H1 (cell line): ENCODE measurements at regions not wholly inside any gene's neighbourhood (a gene's known extent, or its start where the extent isn't known, plus 50 kb on each side); places are given as distances from the start of the nearest gene placed in this dataset.

Experiments
- CTCF ChIA-PET: fragments of 300-600 bp; sonication (Branson Sonifier 250); formaldehyde crosslinking; loops from one replicate; lab custom pipeline; 2021; ENCODE audit not compliant: partially characterized antibody; lab: Charles Lee
- POLR2A ChIA-PET: fragments of 300-600 bp; sonication (Branson Sonifier 250); formaldehyde crosslinking; loops from one replicate; lab custom pipeline; 2021; ENCODE audit warnings: inconsistent platforms; ENCODE audit not compliant: partially characterized antibody; lab: Charles Lee
- DNase-seq, 2 experiments: peaks; one replicate each; pipeline versions ENCODE4 v3.0.0 to v3.0.0-alpha.2; 2010 to 2022; ENCODE audit warnings: low spot score in 2 of 2, low read depth in 1 of 2, mixed read lengths in 1 of 2
- FAIRE-seq: peaks from 2 replicates; lab custom pipeline; 2011; peaks lifted over from hg19 to GRCh38; lab: Jason Lieb, UNC
- H2AFZ ChIP-seq: 2 replicates; pipeline ENCODE4 v1.8.1; 2012; ENCODE audit warnings: low read length, inconsistent platforms
- H2AK5ac ChIP-seq: 2 replicates; pipeline ENCODE4 v1.6.1; 2013; ENCODE audit warnings: low read depth, low read length
- H2BK120ac ChIP-seq: replicated peaks from 2 replicates; pipeline ENCODE3; 2013; ENCODE audit warnings: low read depth, low read length, inconsistent platforms
- H2BK12ac ChIP-seq: 2 replicates; pipeline ENCODE4 v1.6.1; 2013; ENCODE audit warnings: low read depth, low read length
- H2BK15ac ChIP-seq: 2 replicates; pipeline ENCODE4 v1.6.1; 2013; ENCODE audit warnings: low read length
- H2BK20ac ChIP-seq: 2 replicates; pipeline ENCODE4 v1.6.1; 2013; ENCODE audit warnings: low read length
- H2BK5ac ChIP-seq: 2 replicates; pipeline ENCODE4 v1.6.1; 2013; ENCODE audit warnings: low read depth, low read length
- H3K14ac ChIP-seq: 2 replicates; pipeline ENCODE4 v1.6.1; 2013; ENCODE audit warnings: inconsistent platforms; ENCODE audit not compliant: insufficient read length
- H3K18ac ChIP-seq: 2 replicates; pipeline ENCODE4 v1.6.1; 2013; ENCODE audit warnings: low read length; ENCODE audit errors: extremely low read depth
- H3K23ac ChIP-seq: 2 replicates; pipeline ENCODE4 v1.6.1; 2013; ENCODE audit warnings: inconsistent platforms; ENCODE audit not compliant: insufficient read length
- H3K23me2 ChIP-seq: 2 replicates; pipeline ENCODE4 v1.6.1; 2013; ENCODE audit warnings: low read depth, low read length
- H3K27ac ChIP-seq: 2 replicates; pipeline ENCODE4 v1.6.1; 2011; ENCODE audit warnings: low read depth, low read length, inconsistent platforms
- H3K27me3 ChIP-seq, 4 experiments: replicated peaks in 1 of 4; 1 replicate in 1 of 4; 2 replicates in 3 of 4; pipeline versions ENCODE4 v1.6.1 to v1.8.1; 2011 to 2013; ENCODE audit warnings: low read length in 3 of 4, mild to moderate bottlenecking in 3 of 4, inconsistent platforms in 2 of 4, mixed read lengths in 2 of 4, moderate library complexity in 1 of 4; ENCODE audit not compliant: control insufficient read depth in 3 of 4, insufficient read depth in 3 of 4; ENCODE audit errors: extremely low read depth in 1 of 4
- H3K36me3 ChIP-seq, 4 experiments: 2 replicates each; pipeline versions ENCODE4 v1.6.1 to v1.8.1; 2011 to 2013; ENCODE audit warnings: mild to moderate bottlenecking in 4 of 4, low read length in 3 of 4, moderate library complexity in 2 of 4, control low read depth in 1 of 4, inconsistent platforms in 1 of 4; ENCODE audit not compliant: insufficient read depth in 4 of 4, control insufficient read depth in 2 of 4
- H3K4ac ChIP-seq: replicated peaks from 2 replicates; pipeline ENCODE3; 2013; ENCODE audit warnings: low read length, low read depth, mixed read lengths, inconsistent platforms; ENCODE audit not compliant: insufficient read length
- H3K4me1 ChIP-seq, 4 experiments: replicated peaks in 1 of 4; 1 replicate in 1 of 4; 2 replicates in 3 of 4; pipeline versions ENCODE4 v1.6.1 to v1.8.1; 2011 to 2013; ENCODE audit warnings: low read length in 3 of 4, inconsistent platforms in 2 of 4, mixed read lengths in 1 of 4; ENCODE audit not compliant: insufficient read depth in 4 of 4, control insufficient read depth in 3 of 4
- H3K4me2 ChIP-seq, 2 experiments: 2 replicates each; pipeline versions ENCODE4 v1.6.1 to v1.8.1; 2011 to 2013; ENCODE audit warnings: low read depth in 2 of 2, low read length in 2 of 2, control low read depth in 1 of 2, inconsistent platforms in 1 of 2, mild to moderate bottlenecking in 1 of 2; ENCODE audit not compliant: insufficient read depth in 1 of 2
- H3K4me3 ChIP-seq, 4 experiments: fragments of 200-600, 300-600 bp in 1 of 4; sonication (generic), shearing (Covaris generic), sonication (Bioruptor Twin) in 1 of 4; 2 replicates each; pipeline versions ENCODE4 v1.5.1 to v1.8.1; 2011 to 2016; ENCODE audit warnings: low read length in 4 of 4, low read depth in 3 of 4, control low read depth in 2 of 4, inconsistent platforms in 2 of 4, mild to moderate bottlenecking in 2 of 4, mixed read lengths in 1 of 4, moderate library complexity in 1 of 4; ENCODE audit not compliant: insufficient read depth in 2 of 4; ENCODE audit errors: extremely low read depth in 1 of 4
- H3K56ac ChIP-seq: replicated peaks from 2 replicates; pipeline ENCODE3; 2013; ENCODE audit warnings: low read depth, mild to moderate bottlenecking, mixed read lengths, low read length, inconsistent platforms; ENCODE audit not compliant: insufficient read length
- H3K79me1 ChIP-seq: 2 replicates; pipeline ENCODE4 v1.6.1; 2013; ENCODE audit warnings: low read depth, low read length, control low read depth
- H3K79me2 ChIP-seq, 2 experiments: 2 replicates each; pipeline versions ENCODE4 v1.6.1 to v1.8.1; 2012 to 2013; ENCODE audit warnings: low read length in 2 of 2, mild to moderate bottlenecking in 2 of 2, inconsistent platforms in 1 of 2; ENCODE audit not compliant: insufficient read depth in 2 of 2, control insufficient read depth in 1 of 2
- H3K9ac ChIP-seq, 4 experiments: replicated peaks in 1 of 4; 1 replicate in 1 of 4; 2 replicates in 3 of 4; pipeline versions ENCODE4 v1.6.1 to v1.8.1; 2011 to 2013; ENCODE audit warnings: low read depth in 3 of 4, low read length in 3 of 4, control low read depth in 2 of 4, mild to moderate bottlenecking in 2 of 4, moderate library complexity in 2 of 4, inconsistent platforms in 1 of 4; ENCODE audit errors: extremely low read depth in 1 of 4
- H3K9me3 ChIP-seq, 2 experiments: 2 replicates each; pipeline versions ENCODE4 v1.6.1 to v1.8.1; 2012 to 2013; ENCODE audit warnings: mild to moderate bottlenecking in 2 of 2, moderate library complexity in 2 of 2, control low read depth in 1 of 2, inconsistent platforms in 1 of 2, low read depth in 1 of 2, low read length in 1 of 2, mixed read lengths in 1 of 2; ENCODE audit not compliant: insufficient read depth in 2 of 2
- H4K20me1 ChIP-seq, 2 experiments: replicated peaks in 1 of 2; 2 replicates each; pipeline versions ENCODE3 to v1.8.1; 2011 to 2013; ENCODE audit warnings: inconsistent platforms in 2 of 2, low read length in 2 of 2, mild to moderate bottlenecking in 1 of 2; ENCODE audit not compliant: insufficient read depth in 2 of 2, control insufficient read depth in 1 of 2
- H4K5ac ChIP-seq: 2 replicates; pipeline ENCODE4 v1.6.1; 2013; ENCODE audit warnings: low read length, low read depth, mixed read lengths, inconsistent platforms; ENCODE audit not compliant: insufficient read length
- H4K8ac ChIP-seq: 2 replicates; pipeline ENCODE4 v1.8.0; 2013; ENCODE audit warnings: mild to moderate bottlenecking, moderate library complexity, low read length, inconsistent platforms; ENCODE audit not compliant: insufficient read depth; ENCODE audit errors: extremely low read depth
- H4K91ac ChIP-seq: replicated peaks from 2 replicates; pipeline ENCODE3; 2013; ENCODE audit warnings: low read length, mixed read lengths, inconsistent platforms; ENCODE audit not compliant: insufficient read length
- EP300 ChIP-seq, 2 experiments: IDR thresholded peaks; 1 replicate in 1 of 2; 2 replicates in 1 of 2; pipeline ENCODE4 v1.6.1; 2011 to 2012; ENCODE audit warnings: low read depth in 2 of 2, low read length in 2 of 2, mild to moderate bottlenecking in 2 of 2, borderline replicate concordance in 1 of 2, inconsistent platforms in 1 of 2, moderate library complexity in 1 of 2
- GABPA ChIP-seq: IDR thresholded peaks from 2 replicates; pipeline ENCODE4 v1.6.1; 2011; ENCODE audit warnings: mild to moderate bottlenecking, low read length, moderate library complexity, borderline replicate concordance; ENCODE audit not compliant: insufficient read depth
- WGBS, 2 experiments: shearing (Covaris generic) in 1 of 2; methylation state at CpG; one replicate each; pipeline versions ENCODE4 v1.1.6 to v1.1.7; 2013 to 2015; ENCODE audit warnings: low lambda C conversion rate in 2 of 2, mixed read lengths in 2 of 2, inconsistent platforms in 1 of 2, low coverage in 1 of 2, missing lambda C conversion rate in 1 of 2; ENCODE audit not compliant: insufficient replicate concordance in 2 of 2, insufficient coverage in 1 of 2, insufficient read length in 1 of 2; ENCODE audit errors: extremely low coverage in 1 of 2, missing lambda C conversion rate in 1 of 2; 5-methylcytosine and 5-hydroxymethylcytosine counted together

DNA sequence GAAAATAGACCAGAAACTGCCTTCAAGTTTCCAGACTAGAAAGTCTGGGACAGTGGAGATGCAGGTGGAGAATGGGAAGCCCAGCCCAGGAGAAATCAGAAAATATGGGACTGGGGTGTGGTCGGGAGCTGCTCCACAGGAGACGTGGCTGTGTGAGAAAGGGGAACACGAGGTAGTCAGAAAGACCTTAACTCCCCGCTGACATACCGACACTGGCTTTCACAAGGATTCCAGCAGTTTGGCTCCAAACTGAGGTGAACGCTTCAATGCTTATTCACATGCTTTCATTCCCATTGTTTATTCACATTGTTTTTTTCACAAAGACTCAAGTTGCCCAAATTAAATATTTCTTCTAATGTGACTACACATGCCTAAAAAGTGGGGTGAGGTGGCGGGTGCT, 111.5 kb upstream of the SLCO3A1 start:
- Histone ChIP-seq H2BK20ac (no peak overlapping the region), H4K8ac (no peak overlapping the region), H3K9ac (no peak overlapping the region), H3K14ac (no peak overlapping the region), H4K20me1 (no peaks in the 10 kb centered on the region)
- CTCF ChIA-PET, result no interaction called here
- FAIRE-seq, result no peak
- TF ChIP-seq GABPA (no peak), EP300 (IDR thresholded peaks at IDR 0.05; ENCODE audit: borderline replicate concordance in 1 of 2, low read depth in 2 of 2, low read length in 2 of 2) (no peak)
- TF ChIP-seq, all 59 proteins: peak for 0
- Histone ChIP-seq H3K79me2 (no peaks in the 10 kb centered on the region), H3K4ac (no peak overlapping the region), H2BK120ac (no peak overlapping the region), H3K9me3 (peaks cover 2 to 4% of the 10 kb centered on the region in 2 experiments; a peak in 2 of 4 replicates), H3K23me2 (no peaks in the 10 kb centered on the region), H3K27me3 (no peaks in the 10 kb centered on the region), H4K91ac (no peak overlapping the region), H2AK5ac (no peak overlapping the region), H3K79me1 (no peaks in the 10 kb centered on the region), H4K5ac (no peak overlapping the region), H3K23ac (no peak overlapping the region), H3K4me1 (no peaks in the 10 kb centered on the region), H2AFZ (no peak overlapping the region), H2BK5ac (no peak overlapping the region), H3K36me3 (no peaks in the 10 kb centered on the region; a peak in 1 of 8 replicates), H3K4me2 (no peak overlapping the region), H3K4me3 (no peak overlapping the region), H3K56ac (no peak overlapping the region), H3K18ac (no peak overlapping the region), H3K27ac (no peak overlapping the region), H2BK12ac (no peak overlapping the region), H2BK15ac (no peak overlapping the region)
- no peak for DNase-seq
- POLR2A ChIA-PET, result no interaction called here
- WGBS, 2 experiments, result 79% methylated on average over 7 of the region's 7 CpGs; no CpG with 5 or more reads in 1 of the 2 experiments
